NCI-H187 (cell line): ENCODE measurements at regions not wholly inside any gene's neighbourhood (a gene's known extent, or its start where the extent isn't known, plus 50 kb on each side); places are given as distances from the start of the nearest gene placed in this dataset.
"Not testable (repeated sequence)": the region's sequence is repeated elsewhere in the genome, so short reads cannot be mapped to it uniquely, and the experiment has no call there.

ENCODE experiments used
- DNase-seq, 2 experiments: peaks; one replicate each; lab custom pipeline; 2025; lab: John Stamatoyannopoulos, UW

- DNase-seq = no peak
Observed at GRCh38 chr14:34175574-34175973, 224.7 kb upstream of the EGLN3 start.

- DNase-seq = no peak
Observed at GRCh38 chr14:34174973-34175372, 224.1 kb upstream of the EGLN3 start.

DNA sequence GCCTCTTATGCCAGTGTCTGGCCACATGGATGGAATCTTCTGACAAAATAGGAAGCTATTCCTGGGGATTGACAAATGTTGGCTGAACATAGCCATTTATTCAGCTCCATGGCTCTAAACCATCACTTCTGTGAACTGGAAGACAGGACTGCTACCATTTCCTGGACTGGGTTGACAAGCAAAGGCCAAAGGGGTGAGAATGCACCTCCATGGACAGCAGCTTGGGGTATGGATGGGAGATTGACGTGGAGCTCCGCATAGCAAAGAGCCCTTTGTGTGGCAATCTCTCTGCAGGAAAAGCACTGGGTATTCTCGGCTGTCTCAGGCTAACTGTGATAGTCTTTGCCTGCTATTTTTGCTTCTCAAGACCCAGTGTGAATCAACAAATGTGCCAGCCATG, 223.0 kb upstream of the EGLN3 start:
- no peak for DNase-seq

DNA sequence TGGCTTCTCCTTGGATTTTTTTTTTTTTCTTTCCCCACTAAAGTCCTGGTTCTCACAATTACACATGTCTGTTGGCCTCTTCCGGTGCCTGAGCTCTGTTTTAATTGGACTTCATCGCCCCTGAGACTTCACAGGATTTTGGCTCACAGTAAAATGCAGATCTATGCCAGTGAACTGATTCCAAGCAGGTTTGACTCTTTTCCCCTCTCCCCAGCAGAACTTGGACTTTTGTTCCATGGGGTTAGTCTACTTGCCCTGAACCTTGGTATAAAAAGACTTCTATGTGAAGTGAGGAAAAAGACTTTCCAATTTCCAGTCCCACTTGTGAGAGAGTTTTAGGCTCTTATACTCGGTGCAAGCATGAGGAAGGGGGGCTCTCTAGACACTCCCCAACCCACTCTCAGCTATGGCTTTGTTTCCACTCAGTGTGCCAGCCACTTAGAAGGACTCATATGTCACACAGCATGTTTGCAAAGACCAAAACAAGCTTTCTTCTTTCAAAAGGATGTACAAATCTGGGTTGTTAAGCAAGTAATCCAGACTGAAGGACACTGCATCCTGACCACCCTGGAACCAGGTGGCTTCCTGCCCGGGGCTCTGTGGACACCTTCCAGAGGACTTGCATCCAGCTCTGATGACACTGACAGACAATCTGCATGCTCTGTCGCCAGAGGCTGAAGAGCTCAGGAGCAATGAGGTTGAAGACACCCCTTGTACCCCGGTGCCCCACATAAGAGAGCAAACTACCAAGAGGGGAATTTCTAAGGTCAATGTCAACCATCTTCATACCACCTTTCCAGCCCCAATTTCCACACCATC, 221.9 kb upstream of the EGLN3 start:
- no peak for DNase-seq

- DNase-seq = no peak
Observed at GRCh38 chr14:34172173-34172451, 221.2 kb upstream of the EGLN3 start.

DNA sequence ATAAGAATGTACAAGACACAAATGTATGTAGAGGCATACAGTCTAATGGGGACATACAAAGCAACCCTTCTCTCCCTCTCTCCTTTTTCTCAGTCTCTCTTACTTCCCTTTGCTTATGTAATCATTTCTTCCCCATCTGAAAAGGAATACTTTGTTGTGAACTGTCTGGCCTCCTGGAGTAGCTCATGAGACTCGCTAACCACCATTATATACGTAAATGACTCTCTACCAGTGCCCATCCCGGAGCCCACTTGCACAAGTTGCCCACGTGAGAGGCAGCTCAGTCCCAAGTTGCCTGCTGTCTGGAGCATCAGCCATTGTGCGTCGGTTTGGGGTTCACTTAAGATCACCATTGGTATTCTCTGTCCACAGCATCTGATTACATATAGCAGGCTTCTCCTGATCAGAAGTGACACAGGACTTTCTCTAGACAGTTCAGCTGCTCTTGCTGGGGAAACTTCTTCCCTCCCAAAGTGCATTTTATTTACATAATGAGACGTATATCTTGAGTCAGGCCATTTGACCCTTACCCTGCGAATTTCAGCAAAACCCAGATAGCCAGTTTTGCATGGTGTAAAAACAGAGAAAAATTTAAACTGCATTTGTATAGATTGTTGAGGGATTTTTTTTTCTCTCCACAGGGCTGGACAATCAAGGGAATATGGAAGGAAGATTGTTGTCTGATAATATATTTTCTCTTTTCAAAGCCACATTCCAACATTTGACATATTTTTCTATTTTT, 220.7 kb upstream of the EGLN3 start:
- DNase-seq = no peak

DNA sequence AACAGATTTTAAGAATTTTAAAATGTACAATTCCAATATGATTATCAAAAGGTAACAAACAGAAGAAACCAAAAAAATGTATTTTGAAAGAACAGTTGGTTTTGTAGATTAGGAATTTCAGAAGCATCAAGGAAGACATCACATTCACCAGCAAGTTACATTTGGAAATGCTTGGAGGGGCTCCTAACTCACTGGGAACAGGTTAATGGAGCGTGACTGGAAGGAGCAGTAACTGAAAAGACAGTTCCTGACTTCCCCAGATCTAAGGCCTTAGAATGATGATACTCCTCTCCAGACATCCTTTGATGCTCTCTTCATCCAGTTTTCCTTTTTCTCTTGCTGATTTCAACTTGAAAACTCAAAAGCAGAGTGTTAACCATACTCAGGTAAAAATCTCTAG, 220.0 kb upstream of the EGLN3 start:
- DNase-seq = no peak

DNA sequence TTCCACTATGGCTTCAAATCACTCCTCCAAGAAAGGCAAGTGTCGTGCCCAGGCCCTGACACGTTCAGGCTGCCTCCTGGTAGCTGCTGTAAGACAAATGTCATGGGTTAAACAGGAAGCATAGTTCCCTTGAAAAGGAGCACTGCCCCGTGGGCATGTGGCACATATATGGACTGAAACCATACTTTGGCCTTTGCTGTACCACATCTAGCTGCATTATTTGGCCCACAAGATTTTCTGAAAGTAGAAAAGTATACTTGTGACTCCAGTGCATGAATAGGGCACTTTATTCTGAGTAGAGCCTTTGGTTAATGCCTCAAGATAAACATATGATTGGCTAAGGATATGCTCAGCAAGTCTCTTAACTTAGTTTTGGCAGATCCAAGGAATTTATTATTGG, 218.7 kb upstream of the EGLN3 start:
- no peak for DNase-seq

DNA sequence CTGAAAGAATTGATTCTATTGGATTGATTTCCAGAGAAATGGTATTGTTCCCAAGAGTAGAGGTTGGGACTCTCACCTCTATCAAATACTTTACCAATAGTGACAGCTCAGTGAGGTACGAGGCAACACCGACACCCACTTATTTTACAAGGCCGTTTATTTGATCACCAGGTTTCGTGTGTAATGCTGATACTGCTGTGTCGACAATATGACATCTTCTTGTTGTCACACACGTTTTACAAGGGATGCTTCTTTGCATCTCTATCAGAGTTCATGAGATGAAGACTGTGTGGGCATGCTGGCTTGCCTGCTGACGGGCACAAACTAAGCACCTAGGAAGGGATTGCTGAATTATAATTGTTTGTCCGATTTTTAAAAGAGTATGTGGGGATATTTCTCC, 217.8 kb upstream of the EGLN3 start:
- DNase-seq = no peak

- DNase-seq = no peak
Observed at GRCh38 chr14:34165847-34166350, 215.0 kb upstream of the EGLN3 start.

- DNase-seq = no peak
Observed at GRCh38 chr14:34164162-34164864, 213.4 kb upstream of the EGLN3 start.

DNA sequence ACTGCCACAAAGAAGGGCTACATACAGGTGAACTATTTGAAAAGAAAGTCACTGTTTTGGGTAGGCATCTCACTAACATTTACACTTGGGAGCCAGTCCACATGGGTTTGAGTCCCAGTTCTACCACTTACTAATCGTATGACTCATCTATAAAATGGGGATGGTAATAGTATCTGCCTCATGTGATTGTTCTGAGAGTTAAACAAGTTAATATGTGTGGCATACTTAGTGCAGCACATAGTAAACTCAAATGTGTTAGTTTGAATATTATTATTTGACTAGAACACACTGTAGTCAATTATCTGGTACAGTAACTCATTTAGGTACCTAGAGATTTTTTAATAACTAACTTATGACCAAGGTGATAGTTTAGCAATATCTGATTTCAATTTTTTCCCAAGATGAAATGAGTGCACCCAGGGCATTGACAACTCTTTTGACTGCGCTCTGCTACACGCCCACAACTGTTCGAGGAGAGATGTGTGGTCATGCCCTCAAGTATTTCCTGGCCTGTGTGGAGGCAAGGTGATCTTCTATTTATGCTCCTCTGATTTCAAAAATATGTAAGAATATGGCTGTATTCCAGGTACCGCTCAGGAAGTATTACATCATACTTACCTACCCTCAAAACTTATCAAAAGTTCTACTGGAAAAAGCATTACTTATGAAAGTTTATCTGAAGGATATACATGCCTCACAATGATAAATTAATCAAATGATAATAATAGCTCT, 210.6 kb upstream of the EGLN3 start:
- DNase-seq = no peak

DNA sequence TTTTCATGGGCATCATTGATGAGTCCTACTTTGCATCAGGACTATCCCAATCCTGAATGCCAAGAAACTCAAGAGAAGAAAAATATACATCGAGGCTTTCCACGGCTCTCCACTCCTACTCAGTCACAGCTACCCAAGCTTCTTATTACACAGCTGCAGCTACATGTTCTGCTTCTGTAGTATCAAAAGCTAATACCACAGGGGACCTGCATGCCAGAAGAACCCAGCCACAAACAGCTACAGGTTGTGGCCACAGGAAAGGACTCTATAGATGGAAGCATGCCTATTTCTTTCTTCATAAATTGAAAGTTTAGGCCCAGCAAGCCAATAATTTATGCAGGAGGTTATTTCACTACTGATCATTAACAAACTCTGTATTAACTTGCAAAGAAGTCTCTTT, 209.7 kb upstream of the EGLN3 start:
- no peak for DNase-seq

- DNase-seq = no peak
Observed at GRCh38 chr14:34157651-34158050, 206.8 kb upstream of the EGLN3 start.

GRCh38 chr14:34147461-34147860, 196.6 kb upstream of the EGLN3 start:
- no peak for DNase-seq

- not testable (repeated sequence) for DNase-seq
Observed at GRCh38 chr14:34140127-34140526, 189.3 kb upstream of the EGLN3 start.

- peak; percentile 47 to 71 for DNase-seq
Observed at GRCh38 chr14:34139160-34140121, 188.6 kb upstream of the EGLN3 start.

- peak in 1 of 2 experiments; percentile 41 for DNase-seq
Observed at GRCh38 chr14:34138175-34138574, 187.3 kb upstream of the EGLN3 start.

DNA sequence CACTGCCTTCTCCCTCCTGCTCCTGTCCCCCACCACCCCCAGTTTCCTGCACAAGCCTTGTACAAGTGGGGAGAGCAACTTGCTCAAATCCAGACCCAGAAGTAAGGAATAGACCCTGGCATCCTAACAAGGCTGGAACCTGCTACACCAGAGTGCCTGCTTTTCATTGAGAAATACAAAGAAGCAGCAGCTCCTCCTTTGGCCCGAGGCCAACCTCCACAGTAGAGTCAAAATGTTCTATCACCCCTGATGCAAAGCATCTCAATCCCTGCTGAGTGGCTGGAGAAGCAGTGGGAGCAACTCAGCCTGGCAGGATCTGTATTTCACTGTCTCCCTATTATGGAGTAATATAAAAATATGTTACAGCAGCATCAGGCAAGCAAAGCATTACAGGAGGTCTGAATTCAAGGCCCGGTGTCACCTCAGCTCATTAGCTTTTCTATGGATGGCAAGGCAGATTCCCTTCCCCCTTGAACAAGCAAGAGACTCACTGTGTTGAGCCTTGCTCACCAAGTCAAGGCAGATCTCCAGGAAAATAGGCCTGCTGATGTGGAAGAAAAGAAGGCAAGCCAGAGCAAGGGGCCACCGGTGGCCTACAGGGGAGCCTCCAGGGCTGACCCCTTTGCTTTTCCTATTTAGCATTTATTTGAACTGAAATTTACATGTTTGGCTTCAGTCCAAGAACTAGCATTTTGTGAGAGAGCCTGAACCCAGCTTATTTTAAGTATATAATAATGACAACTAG, 186.3 kb upstream of the EGLN3 start:
- DNase-seq = no peak

- no peak for DNase-seq
Observed at GRCh38 chr14:34135492-34135891, 184.6 kb upstream of the EGLN3 start.
